DOHH2 (cell line): ENCODE measurements at regions not wholly inside any gene's neighbourhood (a gene's known extent, or its start where the extent isn't known, plus 50 kb on each side); places are given as distances from the start of the nearest gene placed in this dataset.

Experiments
- EZH2phosphoT487 ChIP-seq: fragments of 200-600 bp; sonication (generic); IDR thresholded peaks from 2 replicates; pipeline ENCODE4 v1.6.1; 2017; ENCODE audit warnings: borderline replicate concordance, mild to moderate bottlenecking, antibody characterized with exemption, low read length, moderate library complexity, mixed read lengths
- TF ChIP-seq, protein P1 (sequence below): fragments of 200-600 bp; sonication (generic); IDR thresholded peaks from one replicate; pipeline ENCODE4 v1.5.1; 2014; ENCODE audit warnings: antibody characterized with exemption, mild to moderate bottlenecking, low read depth, low read length; ENCODE audit not compliant: poor library complexity, severe bottlenecking

DNA sequence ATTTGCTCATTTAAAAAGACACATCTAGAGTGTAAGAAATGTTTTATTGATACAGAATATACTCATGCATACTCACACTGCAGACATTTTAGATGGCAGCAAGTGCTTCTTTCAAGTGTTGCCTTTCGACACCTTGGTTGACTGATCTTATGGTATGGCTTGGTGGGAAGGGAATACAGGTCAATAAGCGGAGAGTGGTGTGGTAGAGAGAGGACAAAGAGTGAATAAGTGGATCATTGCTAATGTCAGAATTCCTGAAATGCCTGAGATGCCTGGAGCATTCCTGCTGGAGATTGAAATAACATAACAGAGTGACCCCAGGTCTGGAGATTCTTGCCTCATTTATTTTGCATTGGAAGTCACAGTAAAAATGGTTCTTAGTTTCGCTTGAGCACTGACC is 76.7 kb downstream of the RND3 start:
- TF ChIP-seq, protein P1, sequence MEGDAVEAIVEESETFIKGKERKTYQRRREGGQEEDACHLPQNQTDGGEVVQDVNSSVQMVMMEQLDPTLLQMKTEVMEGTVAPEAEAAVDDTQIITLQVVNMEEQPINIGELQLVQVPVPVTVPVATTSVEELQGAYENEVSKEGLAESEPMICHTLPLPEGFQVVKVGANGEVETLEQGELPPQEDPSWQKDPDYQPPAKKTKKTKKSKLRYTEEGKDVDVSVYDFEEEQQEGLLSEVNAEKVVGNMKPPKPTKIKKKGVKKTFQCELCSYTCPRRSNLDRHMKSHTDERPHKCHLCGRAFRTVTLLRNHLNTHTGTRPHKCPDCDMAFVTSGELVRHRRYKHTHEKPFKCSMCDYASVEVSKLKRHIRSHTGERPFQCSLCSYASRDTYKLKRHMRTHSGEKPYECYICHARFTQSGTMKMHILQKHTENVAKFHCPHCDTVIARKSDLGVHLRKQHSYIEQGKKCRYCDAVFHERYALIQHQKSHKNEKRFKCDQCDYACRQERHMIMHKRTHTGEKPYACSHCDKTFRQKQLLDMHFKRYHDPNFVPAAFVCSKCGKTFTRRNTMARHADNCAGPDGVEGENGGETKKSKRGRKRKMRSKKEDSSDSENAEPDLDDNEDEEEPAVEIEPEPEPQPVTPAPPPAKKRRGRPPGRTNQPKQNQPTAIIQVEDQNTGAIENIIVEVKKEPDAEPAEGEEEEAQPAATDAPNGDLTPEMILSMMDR, result no peak
- TF ChIP-seq EZH2phosphoT487, result no peak
